ENCODE measurements at regions not wholly inside any gene's neighbourhood (a gene's known extent, or its start where the extent isn't known, plus 50 kb on each side); places are given as distances from the start of the nearest gene placed in this dataset.

DNA sequence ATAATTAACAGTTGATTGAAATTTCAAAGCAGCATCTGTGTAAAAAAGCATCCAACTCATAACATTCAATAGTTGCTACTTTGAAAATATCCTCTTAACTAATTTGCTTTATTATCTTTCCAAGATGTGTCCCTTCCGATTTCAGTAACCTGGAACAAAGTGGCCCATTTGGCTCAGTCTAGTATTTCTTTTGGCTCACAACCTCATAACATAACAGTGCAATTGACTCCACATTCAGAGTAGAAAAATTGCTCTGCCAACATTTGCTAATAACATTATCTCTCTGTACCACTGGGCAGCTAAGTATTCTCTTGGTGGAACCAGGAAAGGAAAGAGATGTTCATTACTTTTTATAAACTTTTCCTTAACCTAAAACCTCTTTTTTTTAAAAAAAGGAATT is 571.1 kb upstream of the ARGLU1 start (continued):
- TF ChIP-seq SIN3A (IDR thresholded peaks at IDR 0.05; ENCODE audit: borderline replicate concordance, low read depth, low read length) (no peak), TCF12 (IDR thresholded peaks at IDR 0.05) (no peak)

DNA sequence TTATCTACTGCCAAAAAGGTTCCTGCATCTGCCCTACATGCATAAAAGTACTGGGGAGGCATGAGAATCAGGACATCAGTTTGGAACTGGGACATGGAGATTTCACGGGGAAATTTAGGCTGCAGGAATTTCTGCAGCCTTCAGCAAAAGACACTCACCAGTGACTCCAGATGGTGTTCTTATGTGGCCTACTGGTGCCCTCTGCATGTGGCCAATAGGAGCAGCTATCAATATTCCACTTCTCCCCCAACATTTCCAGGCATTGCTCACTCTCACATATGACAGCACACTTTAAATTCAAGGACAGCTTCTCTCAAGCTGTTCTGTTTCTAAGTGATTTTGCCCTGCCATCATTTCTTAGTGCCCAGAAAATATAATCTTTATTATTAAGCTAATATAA is 570.5 kb upstream of the ARGLU1 start:
- H3K36me3 ChIP-seq (replicated peaks in 1 of 2; ENCODE audit: control insufficient read depth in 1 of 2, insufficient read depth in 2 of 2, low read length in 1 of 2), result no peaks in the 10 kb centered on the region
- H3K4me3 ChIP-seq (ENCODE audit: low read depth in 2 of 2, low read length in 1 of 2), result no peak overlapping the region
- H4K20me1 ChIP-seq (ENCODE audit: insufficient read depth), result no peaks in the 10 kb centered on the region
- no peak overlapping the region for H3K9ac ChIP-seq
- H3K27ac ChIP-seq (ENCODE audit: low read depth in 2 of 2, low read length in 1 of 2), result no peak overlapping the region
- H3F3A ChIP-seq (replicated peaks; ENCODE audit: insufficient read depth), result no peaks in the 10 kb centered on the region
- no peak for TF ChIP-seq CHD2 (IDR thresholded peaks at IDR 0.05; ENCODE audit: low read length, partially characterized antibody)
- TF ChIP-seq FOXJ3 (CRISPR knock-in tag; IDR thresholded peaks at IDR 0.05), result no peak
- TF ChIP-seq RCOR1 (IDR thresholded peaks at IDR 0.05; ENCODE audit: low read length), result no peak
- no peak for TF ChIP-seq JUND (IDR thresholded peaks at IDR 0.05)
- TF ChIP-seq TCF12 (IDR thresholded peaks at IDR 0.05), result no peak
- TF ChIP-seq RXRA (IDR thresholded peaks at IDR 0.05; ENCODE audit: borderline replicate concordance, low read depth), result no peak
- TF ChIP-seq, protein P1, sequence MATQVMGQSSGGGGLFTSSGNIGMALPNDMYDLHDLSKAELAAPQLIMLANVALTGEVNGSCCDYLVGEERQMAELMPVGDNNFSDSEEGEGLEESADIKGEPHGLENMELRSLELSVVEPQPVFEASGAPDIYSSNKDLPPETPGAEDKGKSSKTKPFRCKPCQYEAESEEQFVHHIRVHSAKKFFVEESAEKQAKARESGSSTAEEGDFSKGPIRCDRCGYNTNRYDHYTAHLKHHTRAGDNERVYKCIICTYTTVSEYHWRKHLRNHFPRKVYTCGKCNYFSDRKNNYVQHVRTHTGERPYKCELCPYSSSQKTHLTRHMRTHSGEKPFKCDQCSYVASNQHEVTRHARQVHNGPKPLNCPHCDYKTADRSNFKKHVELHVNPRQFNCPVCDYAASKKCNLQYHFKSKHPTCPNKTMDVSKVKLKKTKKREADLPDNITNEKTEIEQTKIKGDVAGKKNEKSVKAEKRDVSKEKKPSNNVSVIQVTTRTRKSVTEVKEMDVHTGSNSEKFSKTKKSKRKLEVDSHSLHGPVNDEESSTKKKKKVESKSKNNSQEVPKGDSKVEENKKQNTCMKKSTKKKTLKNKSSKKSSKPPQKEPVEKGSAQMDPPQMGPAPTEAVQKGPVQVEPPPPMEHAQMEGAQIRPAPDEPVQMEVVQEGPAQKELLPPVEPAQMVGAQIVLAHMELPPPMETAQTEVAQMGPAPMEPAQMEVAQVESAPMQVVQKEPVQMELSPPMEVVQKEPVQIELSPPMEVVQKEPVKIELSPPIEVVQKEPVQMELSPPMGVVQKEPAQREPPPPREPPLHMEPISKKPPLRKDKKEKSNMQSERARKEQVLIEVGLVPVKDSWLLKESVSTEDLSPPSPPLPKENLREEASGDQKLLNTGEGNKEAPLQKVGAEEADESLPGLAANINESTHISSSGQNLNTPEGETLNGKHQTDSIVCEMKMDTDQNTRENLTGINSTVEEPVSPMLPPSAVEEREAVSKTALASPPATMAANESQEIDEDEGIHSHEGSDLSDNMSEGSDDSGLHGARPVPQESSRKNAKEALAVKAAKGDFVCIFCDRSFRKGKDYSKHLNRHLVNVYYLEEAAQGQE (IDR thresholded peaks at IDR 0.05; ENCODE audit: low read depth, low read length), result no peak
- no peak for TF ChIP-seq POLR2AphosphoS5 (IDR thresholded peaks at IDR 0.05; ENCODE audit: low read depth, low read length)
- no peak for TF ChIP-seq RFX5 (IDR thresholded peaks at IDR 0.05; ENCODE audit: low read length)
- no peak for TF ChIP-seq EP300 (IDR thresholded peaks at IDR 0.05; ENCODE audit: borderline replicate concordance in 1 of 2, low read depth in 1 of 2, low read length in 1 of 2)
- no peak for TF ChIP-seq ELF1 (IDR thresholded peaks at IDR 0.05)
- TF ChIP-seq, protein P2, sequence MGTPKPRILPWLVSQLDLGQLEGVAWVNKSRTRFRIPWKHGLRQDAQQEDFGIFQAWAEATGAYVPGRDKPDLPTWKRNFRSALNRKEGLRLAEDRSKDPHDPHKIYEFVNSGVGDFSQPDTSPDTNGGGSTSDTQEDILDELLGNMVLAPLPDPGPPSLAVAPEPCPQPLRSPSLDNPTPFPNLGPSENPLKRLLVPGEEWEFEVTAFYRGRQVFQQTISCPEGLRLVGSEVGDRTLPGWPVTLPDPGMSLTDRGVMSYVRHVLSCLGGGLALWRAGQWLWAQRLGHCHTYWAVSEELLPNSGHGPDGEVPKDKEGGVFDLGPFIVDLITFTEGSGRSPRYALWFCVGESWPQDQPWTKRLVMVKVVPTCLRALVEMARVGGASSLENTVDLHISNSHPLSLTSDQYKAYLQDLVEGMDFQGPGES (IDR thresholded peaks at IDR 0.05; ENCODE audit: low read depth, low read length), result no peak
- no peak for TF ChIP-seq NRF1 (IDR thresholded peaks at IDR 0.05; ENCODE audit: low read depth, low read length)
- TF ChIP-seq, protein P3, sequence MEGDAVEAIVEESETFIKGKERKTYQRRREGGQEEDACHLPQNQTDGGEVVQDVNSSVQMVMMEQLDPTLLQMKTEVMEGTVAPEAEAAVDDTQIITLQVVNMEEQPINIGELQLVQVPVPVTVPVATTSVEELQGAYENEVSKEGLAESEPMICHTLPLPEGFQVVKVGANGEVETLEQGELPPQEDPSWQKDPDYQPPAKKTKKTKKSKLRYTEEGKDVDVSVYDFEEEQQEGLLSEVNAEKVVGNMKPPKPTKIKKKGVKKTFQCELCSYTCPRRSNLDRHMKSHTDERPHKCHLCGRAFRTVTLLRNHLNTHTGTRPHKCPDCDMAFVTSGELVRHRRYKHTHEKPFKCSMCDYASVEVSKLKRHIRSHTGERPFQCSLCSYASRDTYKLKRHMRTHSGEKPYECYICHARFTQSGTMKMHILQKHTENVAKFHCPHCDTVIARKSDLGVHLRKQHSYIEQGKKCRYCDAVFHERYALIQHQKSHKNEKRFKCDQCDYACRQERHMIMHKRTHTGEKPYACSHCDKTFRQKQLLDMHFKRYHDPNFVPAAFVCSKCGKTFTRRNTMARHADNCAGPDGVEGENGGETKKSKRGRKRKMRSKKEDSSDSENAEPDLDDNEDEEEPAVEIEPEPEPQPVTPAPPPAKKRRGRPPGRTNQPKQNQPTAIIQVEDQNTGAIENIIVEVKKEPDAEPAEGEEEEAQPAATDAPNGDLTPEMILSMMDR (IDR thresholded peaks at IDR 0.05), result no peak
- TF ChIP-seq, protein P4, sequence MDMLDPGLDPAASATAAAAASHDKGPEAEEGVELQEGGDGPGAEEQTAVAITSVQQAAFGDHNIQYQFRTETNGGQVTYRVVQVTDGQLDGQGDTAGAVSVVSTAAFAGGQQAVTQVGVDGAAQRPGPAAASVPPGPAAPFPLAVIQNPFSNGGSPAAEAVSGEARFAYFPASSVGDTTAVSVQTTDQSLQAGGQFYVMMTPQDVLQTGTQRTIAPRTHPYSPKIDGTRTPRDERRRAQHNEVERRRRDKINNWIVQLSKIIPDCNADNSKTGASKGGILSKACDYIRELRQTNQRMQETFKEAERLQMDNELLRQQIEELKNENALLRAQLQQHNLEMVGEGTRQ (IDR thresholded peaks at IDR 0.05; ENCODE audit: borderline replicate concordance, low read depth, low read length), result no peak
- no peak for TF ChIP-seq SMC3 (IDR thresholded peaks at IDR 0.05; ENCODE audit: low read depth, low read length)
- TF ChIP-seq TAF1 (IDR thresholded peaks at IDR 0.05; ENCODE audit: borderline replicate concordance, low read depth, low read length), result no peak
- TF ChIP-seq, protein P5, sequence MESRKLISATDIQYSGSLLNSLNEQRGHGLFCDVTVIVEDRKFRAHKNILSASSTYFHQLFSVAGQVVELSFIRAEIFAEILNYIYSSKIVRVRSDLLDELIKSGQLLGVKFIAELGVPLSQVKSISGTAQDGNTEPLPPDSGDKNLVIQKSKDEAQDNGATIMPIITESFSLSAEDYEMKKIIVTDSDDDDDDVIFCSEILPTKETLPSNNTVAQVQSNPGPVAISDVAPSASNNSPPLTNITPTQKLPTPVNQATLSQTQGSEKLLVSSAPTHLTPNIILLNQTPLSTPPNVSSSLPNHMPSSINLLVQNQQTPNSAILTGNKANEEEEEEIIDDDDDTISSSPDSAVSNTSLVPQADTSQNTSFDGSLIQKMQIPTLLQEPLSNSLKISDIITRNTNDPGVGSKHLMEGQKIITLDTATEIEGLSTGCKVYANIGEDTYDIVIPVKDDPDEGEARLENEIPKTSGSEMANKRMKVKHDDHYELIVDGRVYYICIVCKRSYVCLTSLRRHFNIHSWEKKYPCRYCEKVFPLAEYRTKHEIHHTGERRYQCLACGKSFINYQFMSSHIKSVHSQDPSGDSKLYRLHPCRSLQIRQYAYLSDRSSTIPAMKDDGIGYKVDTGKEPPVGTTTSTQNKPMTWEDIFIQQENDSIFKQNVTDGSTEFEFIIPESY (IDR thresholded peaks at IDR 0.05; ENCODE audit: borderline replicate concordance, low read depth), result no peak
- no peaks in the 10 kb centered on the region for H3K9me2 ChIP-seq
- DNase-seq, result no peak
- POLR2A ChIA-PET, result no interaction called here
- peaks cover 0 to 4% of the 10 kb centered on the region in 2 experiments; a peak in 2 of 4 replicates for H3K4me1 ChIP-seq (ENCODE audit: control insufficient read depth in 1 of 2, insufficient read depth in 2 of 2, low read depth in 1 of 2, low read length in 1 of 2)
- no peak overlapping the region for H3K4me2 ChIP-seq
- no peaks in the 10 kb centered on the region for H3K79me2 ChIP-seq (ENCODE audit: insufficient read depth)
- WGBS (ENCODE audit: low lambda C conversion rate), result 8% methylated on average over 1 of the region's 1 CpG
- H3K27me3 ChIP-seq (ENCODE audit: insufficient read depth), result no peaks in the 10 kb centered on the region
- H3K9me3 ChIP-seq, result no peaks in the 10 kb centered on the region
- CTCF ChIA-PET, result no interaction called here
- H2AFZ ChIP-seq (ENCODE audit: low read depth), result no peak overlapping the region
